Sigmoid colon (tissue), 6 donors: ENCODE measurements at regions not wholly inside any gene's neighbourhood (a gene's known extent, or its start where the extent isn't known, plus 50 kb on each side); places are given as distances from the start of the nearest gene placed in this dataset.

Experiments used
- DNase-seq: peaks from one replicate; pipeline ENCODE4 v3.0.0-alpha.2; 2019
- H3K27ac ChIP-seq, 4 donors: fragments of 200-600 bp; sonication (generic); one replicate each; pipeline ENCODE4 v1.5.1; 2016 to 2019; ENCODE audit warnings: mild to moderate bottlenecking in 1 of 4
- H3K27me3 ChIP-seq, 3 donors: fragments of 200-600 bp; sonication (generic); one replicate each; pipeline ENCODE4 v1.5.1; 2019; ENCODE audit warnings: mild to moderate bottlenecking in 1 of 3
- H3K36me3 ChIP-seq, 4 donors: fragments of 200-600 bp; sonication (generic); one replicate each; pipeline ENCODE4 v1.5.1; 2016 to 2019
- H3K4me1 ChIP-seq, 4 donors: fragments of 200-600 bp; sonication (generic); one replicate each; pipeline ENCODE4 v1.5.1; 2017 to 2019
- H3K4me3 ChIP-seq, 4 donors: fragments of 200-600 bp; sonication (generic); one replicate each; pipeline ENCODE4 v1.5.1; 2017 to 2019; ENCODE audit warnings: mild to moderate bottlenecking in 2 of 4, moderate library complexity in 1 of 4
- H3K9me3 ChIP-seq, 4 donors: fragments of 200-600 bp in 3 of 4; sonication (generic) in 3 of 4; one replicate each; pipeline versions ENCODE4 v1.5.1 to v1.6.1; 2013 to 2019
- CTCF ChIP-seq, 4 experiments: fragments of 450-650 bp in 3 of 4; fragments of 200-600 bp in 1 of 4; IDR thresholded peaks; one replicate each; pipeline ENCODE4 v1.5.1; 2016 to 2019; ENCODE audit warnings: antibody characterized with exemption in 4 of 4, mild to moderate bottlenecking in 3 of 4, moderate library complexity in 2 of 4
- EP300 ChIP-seq, 4 donors: sonication (generic); formaldehyde crosslinking; IDR thresholded peaks; one replicate each; pipeline ENCODE4 v1.6.1; 2017; ENCODE audit warnings: antibody characterized with exemption in 4 of 4
- POLR2A ChIP-seq, 2 donors: fragments of 450-650 bp; IDR thresholded peaks; one replicate each; pipeline ENCODE4 v1.6.1; 2016; ENCODE audit warnings: antibody characterized with exemption in 2 of 2, mild to moderate bottlenecking in 2 of 2, moderate library complexity in 2 of 2
- POLR2AphosphoS5 ChIP-seq, 4 donors: sonication (generic); formaldehyde crosslinking; IDR thresholded peaks; one replicate each; pipeline ENCODE4 v1.6.1; 2017; ENCODE audit warnings: antibody characterized with exemption in 4 of 4
- WGBS, 2 donors: extraction: QIAGEN DNeasy Blood & Tissue Kit; methylation state at CpG; one replicate each; pipeline ENCODE4 v1.1.7; 2013; 5-methylcytosine and 5-hydroxymethylcytosine counted together
- intact Hi-C: fragments of 100-400 bp; cut with DNase I; formaldehyde crosslinking; loops from one replicate; pipeline ENCODE4 v1.15.1; 2023
- donor health status: healthy with polysubstance abuse.
- donor health status: healthy.

GRCh38 chr6:163814494-163815364 is 400.2 kb downstream of the QKI start:
- H3K36me3 ChIP-seq, result no peaks in the 10 kb centered on the region
- WGBS, 2 donors, result 80% methylated on average over 17 of the region's 17 CpGs
- H3K9me3 ChIP-seq, result no peaks in the 10 kb centered on the region
- no peaks in the 10 kb centered on the region for H3K27me3 ChIP-seq
- intact Hi-C loops, result no loop called here
- H3K27ac ChIP-seq, result peak overlapping the region in 1 of 4 donors; percentile 37
- H3K4me3 ChIP-seq, result no peak overlapping the region
- TF ChIP-seq POLR2A (IDR thresholded peaks at IDR 0.05) (no peak), CTCF (IDR thresholded peaks at IDR 0.05) (no peak), EP300 (IDR thresholded peaks at IDR 0.05) (no peak), POLR2AphosphoS5 (IDR thresholded peaks at IDR 0.05) (no peak)
- no peak for DNase-seq
- H3K4me1 ChIP-seq, result no peaks in the 10 kb centered on the region

GRCh38 chr6:163813979-163814493 is 399.5 kb downstream of the QKI start:
- intact Hi-C loops, result no loop called here
- Histone ChIP-seq H3K4me1 (no peaks in the 10 kb centered on the region), H3K36me3 (no peaks in the 10 kb centered on the region), H3K27ac (peak overlapping the region in 1 of 4 donors; percentile 37), H3K27me3 (no peaks in the 10 kb centered on the region), H3K9me3 (no peaks in the 10 kb centered on the region), H3K4me3 (no peak overlapping the region)
- DNase-seq, result no peak
- WGBS, 2 donors, result 74 to 75% methylated on average over 3 of the region's 3 CpGs
- TF ChIP-seq EP300 (IDR thresholded peaks at IDR 0.05) (no peak), POLR2A (IDR thresholded peaks at IDR 0.05) (no peak), POLR2AphosphoS5 (IDR thresholded peaks at IDR 0.05) (no peak), CTCF (IDR thresholded peaks at IDR 0.05) (no peak)

- TF ChIP-seq EP300 (IDR thresholded peaks at IDR 0.05), result no peak
- no peak for TF ChIP-seq CTCF (IDR thresholded peaks at IDR 0.05)
- no peak for TF ChIP-seq POLR2A (IDR thresholded peaks at IDR 0.05)
- TF ChIP-seq POLR2AphosphoS5 (IDR thresholded peaks at IDR 0.05), result no peak
- Histone ChIP-seq H3K4me3 (no peak overlapping the region), H3K9me3 (no peaks in the 10 kb centered on the region), H3K36me3 (no peaks in the 10 kb centered on the region), H3K4me1 (no peaks in the 10 kb centered on the region), H3K27ac (no peak overlapping the region), H3K27me3 (no peaks in the 10 kb centered on the region)
- intact Hi-C loops, result no loop called here
- WGBS, 2 donors, result 71 to 94% methylated on average over 1 of the region's 1 CpG
- DNase-seq, result no peak
Observed at GRCh38 chr6:163811317-163811716, 396.8 kb downstream of the QKI start.

GRCh38 chr6:163809364-163809763 is 394.8 kb downstream of the QKI start:
- WGBS, 2 donors, result 87 to 93% methylated on average over 8 of the region's 8 CpGs
- Histone ChIP-seq H3K27me3 (no peaks in the 10 kb centered on the region), H3K4me1 (no peaks in the 10 kb centered on the region), H3K27ac (no peak overlapping the region), H3K4me3 (no peak overlapping the region), H3K9me3 (no peaks in the 10 kb centered on the region), H3K36me3 (no peaks in the 10 kb centered on the region)
- intact Hi-C loops, result no loop called here
- no peak for TF ChIP-seq POLR2AphosphoS5 (IDR thresholded peaks at IDR 0.05)
- no peak for TF ChIP-seq CTCF (IDR thresholded peaks at IDR 0.05)
- no peak for TF ChIP-seq EP300 (IDR thresholded peaks at IDR 0.05)
- TF ChIP-seq POLR2A (IDR thresholded peaks at IDR 0.05), result no peak
- DNase-seq, result no peak
